ENCODE measurements at regions not wholly inside any gene's neighbourhood (a gene's known extent, or its start where the extent isn't known, plus 50 kb on each side); places are given as distances from the start of the nearest gene placed in this dataset.

GRCh38 chrX:98371994-98372393 is 1488.3 kb downstream of the RPA4 start:
- no peak for DNase-seq

GRCh38 chrX:98379134-98379533 is 1495.4 kb downstream of the RPA4 start:
- DNase-seq: no peak

- no peak for DNase-seq
These were observed 1496.4 kb downstream of the RPA4 start for GRCh38 chrX:98380106-98380505.

- DNase-seq: no peak
These were observed 1496.8 kb downstream of the RPA4 start for GRCh38 chrX:98380556-98380955.

- DNase-seq: no peak
These were observed 1514.8 kb downstream of the RPA4 start for GRCh38 chrX:98398542-98398941.

- no peak for DNase-seq
These were observed 1521.7 kb downstream of the RPA4 start for GRCh38 chrX:98405376-98405775.

GRCh38 chrX:98407584-98407983 is 1523.9 kb downstream of the RPA4 start:
- no peak for DNase-seq

GRCh38 chrX:98409867-98410266 is 1526.2 kb downstream of the RPA4 start:
- no peak for DNase-seq

- no peak for DNase-seq
These were observed 1528.3 kb downstream of the RPA4 start for GRCh38 chrX:98412058-98412457.

GRCh38 chrX:98422536-98422935 is 1538.8 kb downstream of the RPA4 start:
- no peak for DNase-seq

- DNase-seq: no peak
These were observed 1548.7 kb downstream of the RPA4 start for GRCh38 chrX:98432413-98432812.

GRCh38 chrX:98448524-98448923 is 1564.8 kb downstream of the RPA4 start:
- DNase-seq: no peak

GRCh38 chrX:98452456-98452855 is 1568.7 kb downstream of the RPA4 start:
- no peak for DNase-seq

GRCh38 chrX:98459669-98460068 is 1576.0 kb downstream of the RPA4 start:
- no peak for DNase-seq

GRCh38 chrX:98480606-98481005 is 1596.9 kb downstream of the RPA4 start:
- DNase-seq: no peak

GRCh38 chrX:98481636-98482035 is 1597.9 kb downstream of the RPA4 start:
- DNase-seq: no peak

GRCh38 chrX:98490670-98491069 is 1607.0 kb downstream of the RPA4 start:
- DNase-seq: no peak

GRCh38 chrX:98501426-98501825 is 1617.7 kb downstream of the RPA4 start:
- DNase-seq: no peak

- DNase-seq: no peak
These were observed 1623.2 kb downstream of the RPA4 start for GRCh38 chrX:98506907-98507306.

- no peak for DNase-seq
These were observed 1630.3 kb downstream of the RPA4 start for GRCh38 chrX:98514032-98514431.

GRCh38 chrX:98516120-98516519 is 1632.4 kb downstream of the RPA4 start:
- DNase-seq: no peak

GRCh38 chrX:98523026-98523425 is 1639.3 kb downstream of the RPA4 start:
- no peak for DNase-seq

- DNase-seq: no peak
These were observed 1639.8 kb downstream of the RPA4 start for GRCh38 chrX:98523521-98523920.

GRCh38 chrX:98548519-98548918 is 1664.8 kb downstream of the RPA4 start:
- DNase-seq: no peak

- DNase-seq: no peak
These were observed 1685.1 kb downstream of the RPA4 start for GRCh38 chrX:98568795-98569194.

Data from muscle of arm (tissue), 1 donor.